ENCODE measurements at regions not wholly inside any gene's neighbourhood (a gene's known extent, or its start where the extent isn't known, plus 50 kb on each side); places are given as distances from the start of the nearest gene placed in this dataset.

DNA sequence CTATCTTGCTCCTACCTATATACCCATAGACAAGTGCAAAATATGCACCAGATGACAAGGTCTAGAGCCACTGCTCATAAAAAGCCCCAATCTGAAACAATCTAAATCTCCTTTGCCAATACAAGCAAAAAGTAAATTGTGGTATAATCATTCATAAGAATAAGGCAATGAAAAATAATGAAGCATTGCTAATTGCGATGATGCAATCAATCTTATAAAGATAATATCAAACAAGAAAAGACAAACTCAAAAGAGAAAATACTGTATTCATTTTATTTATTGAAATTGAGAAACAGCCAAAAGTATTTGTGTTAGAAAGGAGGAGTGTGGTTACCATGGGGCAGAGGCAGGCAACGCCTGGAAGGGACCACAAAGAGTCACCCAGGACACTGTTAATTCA lies 175.9 kb upstream of the GYPC start:
- TF ChIP-seq, protein P1, sequence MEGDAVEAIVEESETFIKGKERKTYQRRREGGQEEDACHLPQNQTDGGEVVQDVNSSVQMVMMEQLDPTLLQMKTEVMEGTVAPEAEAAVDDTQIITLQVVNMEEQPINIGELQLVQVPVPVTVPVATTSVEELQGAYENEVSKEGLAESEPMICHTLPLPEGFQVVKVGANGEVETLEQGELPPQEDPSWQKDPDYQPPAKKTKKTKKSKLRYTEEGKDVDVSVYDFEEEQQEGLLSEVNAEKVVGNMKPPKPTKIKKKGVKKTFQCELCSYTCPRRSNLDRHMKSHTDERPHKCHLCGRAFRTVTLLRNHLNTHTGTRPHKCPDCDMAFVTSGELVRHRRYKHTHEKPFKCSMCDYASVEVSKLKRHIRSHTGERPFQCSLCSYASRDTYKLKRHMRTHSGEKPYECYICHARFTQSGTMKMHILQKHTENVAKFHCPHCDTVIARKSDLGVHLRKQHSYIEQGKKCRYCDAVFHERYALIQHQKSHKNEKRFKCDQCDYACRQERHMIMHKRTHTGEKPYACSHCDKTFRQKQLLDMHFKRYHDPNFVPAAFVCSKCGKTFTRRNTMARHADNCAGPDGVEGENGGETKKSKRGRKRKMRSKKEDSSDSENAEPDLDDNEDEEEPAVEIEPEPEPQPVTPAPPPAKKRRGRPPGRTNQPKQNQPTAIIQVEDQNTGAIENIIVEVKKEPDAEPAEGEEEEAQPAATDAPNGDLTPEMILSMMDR (IDR thresholded peaks at IDR 0.05; ENCODE audit: low read depth, low read length) = no peak
- TF ChIP-seq POLR2A (IDR thresholded peaks at IDR 0.05; ENCODE audit: extremely low read depth, insufficient read length) = no peak
- TF ChIP-seq, protein P2, sequence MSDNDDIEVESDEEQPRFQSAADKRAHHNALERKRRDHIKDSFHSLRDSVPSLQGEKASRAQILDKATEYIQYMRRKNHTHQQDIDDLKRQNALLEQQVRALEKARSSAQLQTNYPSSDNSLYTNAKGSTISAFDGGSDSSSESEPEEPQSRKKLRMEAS (IDR thresholded peaks at IDR 0.05; ENCODE audit: low read depth, low read length) = no peak

All from NB4 (cell line).